ENCODE measurements at regions not wholly inside any gene's neighbourhood (a gene's known extent, or its start where the extent isn't known, plus 50 kb on each side); places are given as distances from the start of the nearest gene placed in this dataset.

GRCh38 chr5:3214838-3215374, 380.7 kb upstream of the IRX1 start:
- H3K4me3 ChIP-seq (ENCODE audit: severe bottlenecking), result no peak overlapping the region
- DNase-seq (ENCODE audit: low spot score) (no peak), ATAC-seq (ENCODE audit: low read depth) (no peak)
- H3K4me1 ChIP-seq (ENCODE audit: insufficient read depth, poor library complexity, severe bottlenecking), result no peaks in the 10 kb centered on the region
- H3K36me3 ChIP-seq (ENCODE audit: low read depth), result no peaks in the 10 kb centered on the region
- H3K9me3 ChIP-seq (ENCODE audit: severe bottlenecking), result no peaks in the 10 kb centered on the region
- H3K27me3 ChIP-seq (ENCODE audit: insufficient read depth, poor library complexity, severe bottlenecking), result no peaks in the 10 kb centered on the region
- TF ChIP-seq CTCF (IDR thresholded peaks at IDR 0.05; ENCODE audit: poor library complexity, severe bottlenecking), result no peak
- H3K27ac ChIP-seq (ENCODE audit: poor library complexity, severe bottlenecking), result no peak overlapping the region

- ATAC-seq (ENCODE audit: low read depth) (no peak), DNase-seq (ENCODE audit: low spot score) (no peak)
- Histone ChIP-seq H3K9me3 (ENCODE audit: severe bottlenecking) (no peaks in the 10 kb centered on the region), H3K4me3 (ENCODE audit: severe bottlenecking) (no peak overlapping the region), H3K36me3 (ENCODE audit: low read depth) (no peaks in the 10 kb centered on the region), H3K27ac (ENCODE audit: poor library complexity, severe bottlenecking) (no peak overlapping the region), H3K27me3 (ENCODE audit: insufficient read depth, poor library complexity, severe bottlenecking) (no peaks in the 10 kb centered on the region), H3K4me1 (ENCODE audit: insufficient read depth, poor library complexity, severe bottlenecking) (no peaks in the 10 kb centered on the region)
- TF ChIP-seq CTCF (IDR thresholded peaks at IDR 0.05; ENCODE audit: poor library complexity, severe bottlenecking), result no peak
These were observed 381.2 kb upstream of the IRX1 start for GRCh38 chr5:3214396-3214795.

GRCh38 chr5:3212869-3213268, 382.8 kb upstream of the IRX1 start:
- no peaks in the 10 kb centered on the region for H3K27me3 ChIP-seq (ENCODE audit: insufficient read depth, poor library complexity, severe bottlenecking)
- no peaks in the 10 kb centered on the region for H3K36me3 ChIP-seq (ENCODE audit: low read depth)
- DNase-seq (ENCODE audit: low spot score) (no peak), ATAC-seq (ENCODE audit: low read depth) (no peak)
- no peak overlapping the region for H3K4me3 ChIP-seq (ENCODE audit: severe bottlenecking)
- no peak overlapping the region for H3K27ac ChIP-seq (ENCODE audit: poor library complexity, severe bottlenecking)
- H3K9me3 ChIP-seq (ENCODE audit: severe bottlenecking), result no peaks in the 10 kb centered on the region
- no peaks in the 10 kb centered on the region for H3K4me1 ChIP-seq (ENCODE audit: insufficient read depth, poor library complexity, severe bottlenecking)
- no peak for TF ChIP-seq CTCF (IDR thresholded peaks at IDR 0.05; ENCODE audit: poor library complexity, severe bottlenecking)

- no peaks in the 10 kb centered on the region for H3K9me3 ChIP-seq (ENCODE audit: severe bottlenecking)
These were observed 385.1 kb upstream of the IRX1 start for GRCh38 chr5:3210531-3210930.

More at GRCh38 chr5:3210531-3210930, 385.1 kb upstream of the IRX1 start:
- H3K4me1 ChIP-seq (ENCODE audit: insufficient read depth, poor library complexity, severe bottlenecking), result no peaks in the 10 kb centered on the region
- TF ChIP-seq CTCF (IDR thresholded peaks at IDR 0.05; ENCODE audit: poor library complexity, severe bottlenecking), result no peak
- no peak for ATAC-seq (ENCODE audit: low read depth)
- no peaks in the 10 kb centered on the region for H3K27me3 ChIP-seq (ENCODE audit: insufficient read depth, poor library complexity, severe bottlenecking)
- H3K27ac ChIP-seq (ENCODE audit: poor library complexity, severe bottlenecking), result no peak overlapping the region
- no peak for DNase-seq (ENCODE audit: low spot score)
- no peak overlapping the region for H3K4me3 ChIP-seq (ENCODE audit: severe bottlenecking)
- H3K36me3 ChIP-seq (ENCODE audit: low read depth), result no peaks in the 10 kb centered on the region

All from RWPE2 (cell line).